ENCODE measurements at regions not wholly inside any gene's neighbourhood (a gene's known extent, or its start where the extent isn't known, plus 50 kb on each side); places are given as distances from the start of the nearest gene placed in this dataset.

- no peak for TF ChIP-seq CTCF (IDR thresholded peaks at IDR 0.05)
- no peak for TF ChIP-seq POLR2AphosphoS5 (IDR thresholded peaks at IDR 0.05; ENCODE audit: insufficient read depth in 1 of 2, low read depth in 1 of 2)
Observed at GRCh38 chr1:78715181-78715661, 65.6 kb downstream of the IFI44 start.

Data from vagina (tissue), 2 donors.